Skeletal muscle satellite cell (primary cell): ENCODE measurements at regions not wholly inside any gene's neighbourhood (a gene's known extent, or its start where the extent isn't known, plus 50 kb on each side); places are given as distances from the start of the nearest gene placed in this dataset.
"Not testable (repeated sequence)": the region's sequence is repeated elsewhere in the genome, so short reads cannot be mapped to it uniquely, and the experiment has no call there.

Experiments
- H3K27me3 ChIP-seq: 2 replicates; pipeline ENCODE4 v1.7.0; 2013; ENCODE audit warnings: low read length; ENCODE audit not compliant: control insufficient read depth, insufficient read depth
- H3K36me3 ChIP-seq: 2 replicates; pipeline ENCODE4 v1.7.0; 2013; ENCODE audit warnings: mild to moderate bottlenecking, control low read depth, low read length; ENCODE audit not compliant: insufficient read depth
- H3K4me1 ChIP-seq: 2 replicates; pipeline ENCODE4 v1.7.0; 2013; ENCODE audit warnings: low read length; ENCODE audit not compliant: control insufficient read depth, insufficient read depth
- H3K4me2 ChIP-seq: 2 replicates; pipeline ENCODE4 v1.7.0; 2013; ENCODE audit warnings: mild to moderate bottlenecking, low read length
- H3K4me3 ChIP-seq: 2 replicates; pipeline ENCODE4 v1.7.0; 2013; ENCODE audit warnings: low read length
- H3K9ac ChIP-seq: 2 replicates; pipeline ENCODE4 v1.7.0; 2013; ENCODE audit warnings: mild to moderate bottlenecking, low read depth, low read length, moderate library complexity
- H3K9me3 ChIP-seq: replicated peaks from 2 replicates; pipeline ENCODE4 v1.7.0; 2013; ENCODE audit warnings: mild to moderate bottlenecking, control low read depth, low read length

DNA sequence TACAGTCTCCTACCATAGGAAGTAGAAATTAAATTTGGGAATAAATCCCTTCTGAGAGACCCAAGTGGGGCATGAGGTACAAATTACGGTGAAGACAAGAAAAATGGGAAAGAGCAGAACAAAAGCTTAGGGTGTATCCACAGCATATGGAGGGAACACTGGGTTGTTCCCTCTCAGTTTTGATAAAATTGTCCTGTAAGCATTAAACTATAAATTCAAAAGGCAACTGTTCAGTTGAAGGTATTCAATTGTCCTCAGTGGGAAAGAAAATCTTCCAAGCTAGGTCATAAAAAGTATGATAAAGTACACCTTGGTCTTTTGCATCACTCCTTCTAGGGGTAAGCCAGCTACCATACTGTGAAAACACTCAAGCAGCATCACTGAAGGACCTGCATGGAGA is 118.3 kb upstream of the LRFN5 start:
- H3K27me3 ChIP-seq, result no peaks in the 10 kb centered on the region
- no peak overlapping the region for H3K4me3 ChIP-seq
- no peak overlapping the region for H3K9ac ChIP-seq
- no peaks in the 10 kb centered on the region for H3K9me3 ChIP-seq
- no peaks in the 10 kb centered on the region for H3K36me3 ChIP-seq
- H3K4me1 ChIP-seq, result no peaks in the 10 kb centered on the region
- H3K4me2 ChIP-seq, result no peak overlapping the region

DNA sequence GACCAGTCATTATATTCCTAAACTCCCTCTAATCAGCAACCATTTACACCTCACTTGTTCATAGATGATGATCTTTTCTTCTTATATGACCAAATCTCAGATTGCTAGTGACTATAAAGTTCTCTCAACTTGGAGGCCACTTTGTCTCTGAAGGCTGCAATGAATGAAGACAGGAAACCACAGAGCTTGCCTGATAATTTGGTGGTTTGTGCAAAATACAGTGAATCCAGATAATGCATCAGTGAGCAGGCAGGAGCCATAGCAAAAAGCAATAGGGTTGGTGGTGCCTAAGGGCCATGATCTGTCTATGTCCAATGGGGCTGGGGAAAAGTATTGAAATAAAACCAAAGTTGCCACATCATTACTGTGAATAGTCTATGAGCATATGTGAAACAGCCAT is 123.8 kb upstream of the LRFN5 start:
- Histone ChIP-seq H3K4me2 (no peak overlapping the region), H3K36me3 (no peaks in the 10 kb centered on the region), H3K27me3 (no peaks in the 10 kb centered on the region), H3K9me3 (no peaks in the 10 kb centered on the region), H3K4me3 (no peak overlapping the region), H3K9ac (no peak overlapping the region), H3K4me1 (no peaks in the 10 kb centered on the region)

DNA sequence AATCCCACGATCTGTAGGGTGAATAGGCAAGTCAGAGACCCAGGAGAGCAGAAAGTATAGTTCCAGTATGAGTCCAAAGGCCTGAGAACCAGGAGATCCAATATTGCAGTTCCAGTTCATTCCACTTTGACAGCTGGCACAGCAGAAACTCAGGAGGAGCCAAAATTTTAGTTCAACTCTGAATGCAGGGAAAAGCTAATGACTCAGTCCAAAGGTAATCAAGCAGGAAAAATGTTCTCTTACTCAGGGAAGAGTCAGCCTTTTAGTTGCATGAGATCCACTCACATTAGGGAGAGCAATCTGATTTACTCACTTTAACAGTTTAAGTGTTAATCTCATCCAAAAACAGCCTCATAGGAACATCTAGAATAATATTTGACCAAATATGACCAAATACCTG is 130.2 kb upstream of the LRFN5 start:
- no peak overlapping the region for H3K4me3 ChIP-seq
- no peaks in the 10 kb centered on the region for H3K4me1 ChIP-seq
- no peaks in the 10 kb centered on the region for H3K27me3 ChIP-seq
- no peaks in the 10 kb centered on the region for H3K36me3 ChIP-seq
- H3K9ac ChIP-seq, result no peak overlapping the region
- H3K4me2 ChIP-seq, result no peak overlapping the region
- peaks cover 4% of the 10 kb centered on the region for H3K9me3 ChIP-seq

DNA sequence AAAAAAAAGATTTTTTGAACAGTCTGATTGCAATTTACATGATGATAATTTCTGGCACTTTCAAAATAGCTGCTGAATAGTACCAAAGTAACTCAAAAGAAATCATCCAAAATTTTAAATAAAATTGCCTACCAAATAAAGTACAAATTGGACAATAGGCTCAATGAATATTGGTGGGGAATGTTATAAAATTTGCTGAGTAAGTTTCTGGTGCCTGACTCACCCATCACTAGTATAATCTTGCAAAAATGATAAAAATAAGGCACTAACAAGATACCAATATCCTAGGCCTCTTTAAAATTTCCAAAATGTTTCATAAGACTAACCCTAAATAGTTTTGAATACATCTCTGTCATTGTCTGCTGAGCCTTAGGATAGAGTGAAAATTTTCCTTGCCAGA is 145.3 kb upstream of the LRFN5 start:
- Histone ChIP-seq H3K4me2 (no peak overlapping the region), H3K36me3 (no peaks in the 10 kb centered on the region), H3K9ac (no peak overlapping the region), H3K4me3 (no peak overlapping the region), H3K4me1 (no peaks in the 10 kb centered on the region), H3K9me3 (peaks cover 3% of the 10 kb centered on the region), H3K27me3 (no peaks in the 10 kb centered on the region)

DNA sequence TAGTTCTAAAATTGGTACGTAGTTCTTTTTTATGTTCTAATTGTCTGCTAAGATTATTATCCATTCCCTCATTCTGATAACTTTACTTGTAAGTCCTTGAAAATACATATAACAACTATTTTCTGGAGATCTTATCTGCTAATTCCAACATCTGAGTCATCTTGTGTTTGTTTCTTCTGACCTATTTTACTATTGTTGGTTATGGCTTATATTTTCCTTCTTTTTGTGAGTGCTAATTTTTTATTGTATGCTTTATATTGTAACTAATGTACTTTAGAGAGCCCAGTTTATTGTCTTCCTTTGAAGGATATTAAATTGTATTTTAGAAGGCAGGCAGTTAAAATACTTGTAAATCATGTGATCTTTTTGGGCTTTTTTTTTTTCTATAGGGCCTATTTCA is 149.3 kb upstream of the LRFN5 start:
- Histone ChIP-seq H3K9me3 (no peaks in the 10 kb centered on the region), H3K27me3 (no peaks in the 10 kb centered on the region), H3K4me3 (no peak overlapping the region), H3K36me3 (no peaks in the 10 kb centered on the region), H3K4me2 (no peak overlapping the region), H3K4me1 (no peaks in the 10 kb centered on the region), H3K9ac (no peak overlapping the region)

DNA sequence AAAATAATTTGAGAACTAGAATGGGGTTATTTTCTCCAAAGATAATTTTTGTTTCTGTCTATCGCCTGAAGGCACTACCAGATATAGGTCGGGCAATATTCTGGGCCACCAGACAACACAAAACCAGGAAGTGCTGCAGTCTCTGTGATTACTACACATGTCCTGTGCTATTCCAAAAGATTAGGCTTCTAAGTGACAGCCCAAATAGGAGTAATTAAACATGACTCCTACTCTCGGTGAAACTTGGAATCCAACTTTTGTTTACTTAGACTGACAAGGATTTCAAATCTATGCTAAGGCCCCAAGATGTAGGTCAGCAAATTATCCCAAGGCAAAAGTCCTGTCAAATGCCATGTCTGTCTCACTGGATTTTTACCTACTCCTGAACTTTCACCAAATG is 157.6 kb upstream of the LRFN5 start:
- no peak overlapping the region for H3K4me2 ChIP-seq
- no peaks in the 10 kb centered on the region for H3K27me3 ChIP-seq
- H3K4me1 ChIP-seq, result no peaks in the 10 kb centered on the region
- H3K9ac ChIP-seq, result no peak overlapping the region
- no peaks in the 10 kb centered on the region for H3K9me3 ChIP-seq
- H3K36me3 ChIP-seq, result no peaks in the 10 kb centered on the region
- H3K4me3 ChIP-seq, result no peak overlapping the region

DNA sequence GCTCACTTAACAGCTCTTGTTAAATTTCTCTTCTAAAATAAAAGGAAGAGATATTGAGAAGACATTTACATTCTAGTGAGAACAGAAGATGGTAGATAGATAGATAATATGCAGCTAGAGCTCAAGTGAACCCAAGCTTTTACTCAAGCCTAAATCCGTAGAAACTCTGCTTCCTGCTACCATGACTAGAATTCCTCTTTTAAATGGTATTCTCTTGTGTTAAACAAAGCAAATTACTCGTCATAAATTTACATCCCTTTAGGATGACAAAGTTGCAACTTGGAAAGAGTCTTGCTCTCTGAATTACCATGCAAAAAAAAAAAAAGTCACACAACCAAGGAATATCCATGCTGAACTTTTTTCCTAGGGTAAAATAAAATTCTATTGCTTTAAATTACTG is 160.7 kb upstream of the LRFN5 start:
- Histone ChIP-seq H3K27me3 (no peaks in the 10 kb centered on the region), H3K9me3 (no peaks in the 10 kb centered on the region), H3K9ac (no peak overlapping the region), H3K4me2 (no peak overlapping the region), H3K36me3 (no peaks in the 10 kb centered on the region), H3K4me1 (no peaks in the 10 kb centered on the region), H3K4me3 (no peak overlapping the region)

DNA sequence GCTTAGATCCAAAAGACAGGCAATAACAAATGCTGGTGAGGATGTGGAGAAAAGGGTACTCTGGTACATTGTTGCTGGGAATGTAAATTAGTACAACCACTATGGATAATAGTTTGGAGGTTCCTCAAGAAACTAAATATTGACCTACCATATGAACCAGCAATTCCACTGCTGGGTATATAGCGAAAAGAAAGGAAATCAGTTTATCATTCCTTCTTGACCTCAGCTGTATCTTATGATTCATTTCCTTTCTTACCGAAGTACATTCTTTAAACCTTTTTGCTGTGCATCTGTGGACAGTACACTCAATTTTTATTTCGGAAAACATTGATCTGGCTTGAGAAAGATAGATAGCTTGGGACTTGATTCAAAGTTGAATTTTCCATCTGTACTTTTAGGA is 183.2 kb upstream of the LRFN5 start:
- Histone ChIP-seq H3K36me3 (no peaks in the 10 kb centered on the region), H3K4me2 (no peak overlapping the region), H3K9ac (no peak overlapping the region), H3K9me3 (peaks cover 6% of the 10 kb centered on the region), H3K27me3 (no peaks in the 10 kb centered on the region), H3K4me1 (no peaks in the 10 kb centered on the region), H3K4me3 (no peak overlapping the region)

DNA sequence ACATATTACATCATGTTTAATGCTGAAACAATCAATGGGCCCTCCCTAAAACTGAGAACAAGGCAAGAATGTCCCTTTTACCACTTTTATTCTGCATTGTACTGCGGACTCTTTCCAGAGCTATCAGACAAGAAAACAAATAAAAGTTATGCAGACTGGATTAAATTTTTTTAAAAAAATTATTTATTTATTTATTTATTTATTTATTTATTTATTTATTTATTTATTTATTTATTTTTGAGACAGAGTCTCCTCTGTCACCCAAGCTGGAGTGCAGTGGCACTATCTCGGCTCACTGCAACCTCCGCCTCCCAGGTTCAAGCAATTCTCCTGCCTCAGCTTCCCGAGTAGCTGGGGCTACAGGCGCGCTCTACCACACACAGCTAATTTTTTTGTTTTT is 185.4 kb upstream of the LRFN5 start:
- H3K4me2 ChIP-seq, H3K9me3 ChIP-seq, H3K27me3 ChIP-seq, H3K4me1 ChIP-seq, H3K4me3 ChIP-seq, H3K36me3 ChIP-seq, H3K9ac ChIP-seq: not testable (repeated sequence)

DNA sequence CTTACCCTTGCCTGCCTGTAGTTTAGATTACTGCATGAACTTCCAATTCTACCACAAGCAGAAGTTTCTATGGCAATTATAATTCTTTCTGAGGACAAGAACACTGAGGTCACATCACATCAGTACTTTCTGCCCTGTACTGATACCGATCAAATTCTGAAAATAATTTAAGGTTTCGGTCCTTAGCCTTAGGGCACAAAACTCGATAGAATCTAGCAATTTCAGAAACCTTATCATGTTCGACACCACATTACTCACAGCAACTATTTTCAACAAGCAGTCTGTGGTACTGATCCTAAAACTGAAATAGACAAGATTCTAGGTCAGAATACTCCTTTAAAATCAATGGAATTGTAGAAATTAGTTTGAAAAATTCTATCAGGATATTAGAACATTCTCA is 187.0 kb upstream of the LRFN5 start:
- H3K4me2 ChIP-seq, result no peak overlapping the region
- H3K9me3 ChIP-seq, result peaks cover 3% of the 10 kb centered on the region
- no peaks in the 10 kb centered on the region for H3K4me1 ChIP-seq
- H3K9ac ChIP-seq, result no peak overlapping the region
- no peak overlapping the region for H3K4me3 ChIP-seq
- no peaks in the 10 kb centered on the region for H3K36me3 ChIP-seq
- no peaks in the 10 kb centered on the region for H3K27me3 ChIP-seq

DNA sequence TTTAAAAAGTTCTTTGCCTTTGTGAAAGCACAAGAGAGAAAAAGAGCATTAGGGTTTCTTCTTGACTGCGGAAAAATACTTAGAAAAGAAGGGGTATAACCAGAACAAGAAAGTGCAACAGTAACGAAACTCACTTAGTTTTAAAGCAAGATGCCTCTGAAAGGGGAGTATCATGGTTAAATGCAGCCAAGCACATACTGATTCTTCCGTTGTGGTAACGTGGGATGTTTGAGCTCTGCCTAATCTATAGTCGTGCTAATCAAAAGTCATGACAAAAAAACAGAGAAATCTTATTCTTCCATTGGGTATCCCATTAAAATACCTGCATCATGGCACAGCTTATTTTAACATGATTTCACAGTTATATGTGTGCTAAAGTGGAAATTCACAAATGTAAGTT is 187.8 kb upstream of the LRFN5 start:
- H3K4me2 ChIP-seq, result no peak overlapping the region
- no peaks in the 10 kb centered on the region for H3K36me3 ChIP-seq
- H3K4me3 ChIP-seq, result no peak overlapping the region
- no peak overlapping the region for H3K9ac ChIP-seq
- H3K4me1 ChIP-seq, result no peaks in the 10 kb centered on the region
- no peaks in the 10 kb centered on the region for H3K27me3 ChIP-seq
- peaks cover 3% of the 10 kb centered on the region for H3K9me3 ChIP-seq

DNA sequence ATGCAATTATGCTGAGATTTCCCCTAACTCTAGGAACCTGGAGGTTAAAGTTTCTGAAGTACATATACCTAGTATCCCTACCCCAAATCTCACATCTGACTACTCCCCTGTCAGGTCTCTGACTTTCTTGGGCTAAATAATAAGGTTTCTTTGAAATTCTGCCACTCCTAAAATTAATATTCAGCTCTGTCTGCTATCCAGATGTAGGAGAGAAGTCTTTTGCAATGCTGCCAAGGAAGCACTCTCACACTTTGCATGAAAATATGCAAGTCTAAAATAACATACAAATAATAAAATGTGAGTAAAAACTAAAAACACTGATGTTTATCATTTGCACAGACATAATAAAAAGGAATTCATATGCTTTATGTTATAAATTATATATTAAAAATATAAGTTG is 196.9 kb upstream of the LRFN5 start:
- Histone ChIP-seq H3K4me3 (no peak overlapping the region), H3K9me3 (peaks cover 8% of the 10 kb centered on the region), H3K9ac (no peak overlapping the region), H3K27me3 (no peaks in the 10 kb centered on the region), H3K4me2 (no peak overlapping the region), H3K36me3 (no peaks in the 10 kb centered on the region), H3K4me1 (no peaks in the 10 kb centered on the region)

DNA sequence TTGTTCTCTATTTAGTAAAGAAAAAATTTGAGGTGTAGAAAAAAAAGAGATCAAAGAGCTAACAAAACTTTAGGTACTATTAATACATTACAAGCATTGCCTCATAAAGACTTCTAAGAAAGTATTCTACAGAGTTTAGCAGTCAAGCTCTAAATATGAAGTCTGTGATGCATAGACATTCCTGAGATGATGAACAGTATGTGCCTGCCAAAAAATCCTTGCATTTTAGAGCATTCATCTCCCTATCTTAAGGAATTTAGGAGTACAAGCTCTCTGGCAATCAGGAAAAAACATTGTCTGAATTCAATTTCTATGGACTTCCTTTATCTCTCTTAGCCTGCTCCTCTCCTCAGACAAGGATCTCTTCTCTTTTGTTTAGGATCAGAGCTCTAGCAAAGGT is 202.6 kb upstream of the LRFN5 start:
- Histone ChIP-seq H3K36me3 (no peaks in the 10 kb centered on the region), H3K9ac (no peak overlapping the region), H3K4me2 (no peak overlapping the region), H3K4me1 (no peaks in the 10 kb centered on the region), H3K4me3 (no peak overlapping the region), H3K27me3 (no peaks in the 10 kb centered on the region), H3K9me3 (peaks cover 8% of the 10 kb centered on the region)
